Epidermal melanocyte (primary cell): ENCODE measurements at regions not wholly inside any gene's neighbourhood (a gene's known extent, or its start where the extent isn't known, plus 50 kb on each side); places are given as distances from the start of the nearest gene placed in this dataset.

Source experiments
- DNase-seq: peaks from one replicate; pipeline ENCODE4 v3.0.0; 2011; ENCODE audit warnings: low spot score; ENCODE audit not compliant: insufficient read length

GRCh38 chr4:163958751-163959150 lies 464.3 kb downstream of the TMA16 start:
- no peak for DNase-seq

- DNase-seq: no peak
These were observed 465.4 kb downstream of the TMA16 start for GRCh38 chr4:163959932-163960331.

GRCh38 chr4:163966612-163967011 lies 472.1 kb downstream of the TMA16 start:
- no peak for DNase-seq

- DNase-seq: no peak
These were observed 472.8 kb downstream of the TMA16 start for GRCh38 chr4:163967263-163967662.

- no peak for DNase-seq
These were observed 473.2 kb downstream of the TMA16 start for GRCh38 chr4:163967710-163968109.

- DNase-seq: no peak
These were observed 474.8 kb downstream of the TMA16 start for GRCh38 chr4:163969291-163969690.

- no peak for DNase-seq
These were observed 482.1 kb downstream of the TMA16 start for GRCh38 chr4:163976588-163976987.

GRCh38 chr4:163988391-163988790 lies 493.9 kb downstream of the TMA16 start:
- DNase-seq: no peak

GRCh38 chr4:163988865-163989264 lies 494.4 kb downstream of the TMA16 start:
- no peak for DNase-seq

GRCh38 chr4:163991298-163991865 lies 496.9 kb downstream of the TMA16 start:
- no peak for DNase-seq

GRCh38 chr4:164009435-164009834 lies 514.9 kb downstream of the TMA16 start:
- no peak for DNase-seq

GRCh38 chr4:164011791-164012190 lies 517.3 kb downstream of the TMA16 start:
- DNase-seq: no peak

- no peak for DNase-seq
These were observed 518.0 kb downstream of the TMA16 start for GRCh38 chr4:164012396-164013027.

- DNase-seq: no peak
These were observed 527.5 kb downstream of the TMA16 start for GRCh38 chr4:164021947-164022346.

- no peak for DNase-seq
These were observed 528.7 kb downstream of the TMA16 start for GRCh38 chr4:164023214-164023613.

- DNase-seq: no peak
These were observed 533.3 kb downstream of the TMA16 start for GRCh38 chr4:164027805-164028204.

GRCh38 chr4:164039482-164039881 lies 545.0 kb downstream of the TMA16 start:
- no peak for DNase-seq

GRCh38 chr4:164056426-164057142 lies 562.1 kb downstream of the TMA16 start:
- no peak for DNase-seq

GRCh38 chr4:164058776-164059445 lies 564.4 kb downstream of the TMA16 start:
- DNase-seq: no peak

- DNase-seq: no peak
These were observed 566.0 kb downstream of the TMA16 start for GRCh38 chr4:164060456-164060855.

- no peak for DNase-seq
These were observed 573.9 kb downstream of the TMA16 start for GRCh38 chr4:164068392-164068791.

- no peak for DNase-seq
These were observed 576.1 kb downstream of the TMA16 start for GRCh38 chr4:164070625-164071024.
